Heart right ventricle (tissue), 16 donors: ENCODE measurements at regions not wholly inside any gene's neighbourhood (a gene's known extent, or its start where the extent isn't known, plus 50 kb on each side); places are given as distances from the start of the nearest gene placed in this dataset.

Source experiments
- ATAC-seq, 8 donors: fragments of 200-7000 bp; cut with Tn5 transposase; one replicate each; pipeline ENCODE4 v1.9.1; 2020; ENCODE audit warnings: mild to moderate bottlenecking in 8 of 8, moderate library complexity in 8 of 8, moderate number of reproducible peaks in 1 of 8
- DNase-seq, 2 donors: peaks; one replicate each; pipeline ENCODE4 v3.0.0-alpha.2; 2020
- H3K27ac ChIP-seq, 10 donors: fragments of 200-600 bp; sonication (generic) in 2 of 10; one replicate each; pipeline versions ENCODE4 v1.5.0 to v1.8.0; 2020 to 2022; ENCODE audit warnings: mild to moderate bottlenecking in 3 of 10
- H3K27me3 ChIP-seq, 7 donors: fragments of 200-600 bp; one replicate each; pipeline ENCODE4 v1.8.0; 2021 to 2022; ENCODE audit warnings: mild to moderate bottlenecking in 2 of 7
- H3K36me3 ChIP-seq, 9 donors: fragments of 200-600 bp; sonication (generic) in 1 of 9; one replicate each; pipeline versions ENCODE4 v1.5.0 to v1.8.0; 2020 to 2022; ENCODE audit warnings: mild to moderate bottlenecking in 2 of 9
- H3K4me1 ChIP-seq, 9 donors: fragments of 200-600 bp; sonication (generic) in 1 of 9; one replicate each; pipeline versions ENCODE4 v1.5.0 to v1.8.0; 2020 to 2022; ENCODE audit warnings: mild to moderate bottlenecking in 4 of 9
- H3K4me3 ChIP-seq, 10 donors: fragments of 200-600 bp; sonication (generic) in 2 of 10; one replicate each; pipeline versions ENCODE4 v1.5.0 to v1.8.0; 2020 to 2022; ENCODE audit warnings: mild to moderate bottlenecking in 7 of 10, moderate library complexity in 2 of 10
- H3K9me3 ChIP-seq, 11 donors: fragments of 200-600 bp in 10 of 11; sonication (generic) in 2 of 11; one replicate each; pipeline versions ENCODE4 v1.5.0 to v1.8.0; 2013 to 2022; ENCODE audit warnings: mild to moderate bottlenecking in 2 of 11, control low read depth in 1 of 11, moderate library complexity in 1 of 11
- CTCF ChIP-seq, 9 donors: fragments of 200-600 bp; sonication (generic) in 2 of 9; IDR thresholded peaks; one replicate each; pipeline versions ENCODE4 v1.5.0 to v1.8.0; 2021 to 2022; ENCODE audit warnings: antibody characterized with exemption in 9 of 9, mild to moderate bottlenecking in 5 of 9, moderate library complexity in 1 of 9
- WGBS, 2 donors: extraction: QIAGEN DNeasy Blood & Tissue Kit; methylation state at CpG; one replicate each; pipeline ENCODE4 v1.1.7; 2013; ENCODE audit warnings: inconsistent platforms in 1 of 2; 5-methylcytosine and 5-hydroxymethylcytosine counted together
- intact Hi-C, 10 donors: fragments of 100-400 bp; cut with DNase I; formaldehyde crosslinking; loops; one replicate each; pipeline versions ENCODE4 v1.11.1 to v1.14.2; 2022
- donor health status: Arrhythmogenic right ventricular cardiomyopathy.
- donor health status: ischemic (EF 13 %, LVEDD 7.1; RV severe dilation, severe dysfunction).
- donor health status: healthy with polysubstance abuse.
- donor health status: DM: no; HTN: yes; CAD: no.
- donor health status: DM: no; HTN: no; CAD: no.
- donor health status: ischemic (EF 25% LVEDD 6.9; RV normal size, moderate dysfunction).
- donor health status: ischemic (EF 25% LVEDD 5.7; RV mildly dilated, moderate dysfunction).
- donor health status: healthy.
- donor health status: DM: yes; HTN: yes; CAD: no.
- donor health status: Ischemic cardiomyopathy.
- donor health status: ischemic (EF 35%, LVEDD 5.7; RV mildly dilated, moderate dysfunction).
- donor health status: nonischemic (EF 11% LVEDD 7.7; RV severe dilation, severe dysfunction).
- donor health status: DM: yes; HTN: yes; CAD: no.
- donor health status: PGD.
- donor health status: ischemic (EF 29% LVEDD 5.4; RV normal size, mild dysfunction).
- donor health status: nonischemic (EF 23%, LVEDD 6.1; RV moderate dilation, normal function).

- no peaks in the 10 kb centered on the region for H3K27me3 ChIP-seq
- ATAC-seq = peak; percentile 53 to 77 (median 66)
- peak overlapping the region; percentile 58 to 85 (median 77) for H3K27ac ChIP-seq
- WGBS, 2 donors = 22 to 40% methylated on average over 2 of the region's 2 CpGs
- H3K36me3 ChIP-seq = no peaks in the 10 kb centered on the region
- no peaks in the 10 kb centered on the region for H3K9me3 ChIP-seq
- intact Hi-C loops = loop anchor here (2.0 to 10.0 kb wide), 22 partner anchors 58 to 545 kb away; partner anchors contain the start of gene PELI1 (in 2 of the 10)
- peaks cover 15 to 49% (median 40%) of the 10 kb centered on the region in 9 donors for H3K4me1 ChIP-seq
- DNase-seq = peak in 1 of 2 donors; percentile 42
- peak in 1 of 9 donors; percentile 19 for TF ChIP-seq CTCF (IDR thresholded peaks at IDR 0.05)
- H3K4me3 ChIP-seq = no peak overlapping the region
Observed at GRCh38 chr2:64329848-64330247, 124.1 kb upstream of the LGALSL start.

- DNase-seq (peak; percentile 71 to 86), ATAC-seq (peak; percentile 58 to 82 (median 74))
- peak overlapping the region; percentile 58 to 85 (median 77) for H3K27ac ChIP-seq
- H3K4me1 ChIP-seq = peaks cover 15 to 49% (median 40%) of the 10 kb centered on the region in 9 donors
- peak; percentile 86 to 95 (median 90) for TF ChIP-seq CTCF (IDR thresholded peaks at IDR 0.05)
- H3K9me3 ChIP-seq = no peaks in the 10 kb centered on the region
- H3K4me3 ChIP-seq = peak overlapping the region in 6 of 10 donors; percentile 16 to 32 (median 24)
- H3K27me3 ChIP-seq = no peaks in the 10 kb centered on the region
- intact Hi-C loops = loop anchor here (1.0 to 10.0 kb wide), 16 partner anchors 72 to 544 kb away; no protein-coding TSS in a partner anchor
- WGBS, 2 donors = 13 to 14% methylated on average over 10 of the region's 10 CpGs
- no peaks in the 10 kb centered on the region for H3K36me3 ChIP-seq
Observed at GRCh38 chr2:64330281-64331113, 123.5 kb upstream of the LGALSL start.

- H3K36me3 ChIP-seq = no peaks in the 10 kb centered on the region
- WGBS, 2 donors = 36 to 40% methylated on average over 6 of the region's 6 CpGs
- peaks cover 15 to 49% (median 40%) of the 10 kb centered on the region in 9 donors for H3K4me1 ChIP-seq
Observed at GRCh38 chr2:64331114-64331645, 122.8 kb upstream of the LGALSL start.

More at GRCh38 chr2:64331114-64331645, 122.8 kb upstream of the LGALSL start:
- DNase-seq (no peak), ATAC-seq (no peak)
- Histone ChIP-seq H3K27me3 (no peaks in the 10 kb centered on the region), H3K9me3 (no peaks in the 10 kb centered on the region), H3K27ac (peak overlapping the region in 9 of 10 donors; percentile 66 to 85 (median 78)), H3K4me3 (peak overlapping the region in 3 of 10 donors; percentile 16 to 32 (median 24))
- intact Hi-C loops = loop anchor here (1.0 to 10.0 kb wide), 16 partner anchors 71 to 544 kb away; no protein-coding TSS in a partner anchor
- TF ChIP-seq CTCF (IDR thresholded peaks at IDR 0.05) = peak in 1 of 9 donors; percentile 6
